Skeletal muscle cell (primary cell): ENCODE measurements at regions not wholly inside any gene's neighbourhood (a gene's known extent, or its start where the extent isn't known, plus 50 kb on each side); places are given as distances from the start of the nearest gene placed in this dataset.
A peak's percentile ranks its signal among the peaks of the same experiment; 100 is the strongest.
"Not testable (repeated sequence)": the region's sequence is repeated elsewhere in the genome, so short reads cannot be mapped to it uniquely, and the experiment has no call there.

Experiments
- DNase-seq: peaks from one replicate; pipeline ENCODE4 v3.0.0-alpha.2; 2010; ENCODE audit warnings: low read depth
- H3K4me3 ChIP-seq: 2 replicates; pipeline ENCODE4 v1.5.1; 2011; ENCODE audit warnings: low read depth, mild to moderate bottlenecking, control low read depth, low read length, moderate library complexity

DNA sequence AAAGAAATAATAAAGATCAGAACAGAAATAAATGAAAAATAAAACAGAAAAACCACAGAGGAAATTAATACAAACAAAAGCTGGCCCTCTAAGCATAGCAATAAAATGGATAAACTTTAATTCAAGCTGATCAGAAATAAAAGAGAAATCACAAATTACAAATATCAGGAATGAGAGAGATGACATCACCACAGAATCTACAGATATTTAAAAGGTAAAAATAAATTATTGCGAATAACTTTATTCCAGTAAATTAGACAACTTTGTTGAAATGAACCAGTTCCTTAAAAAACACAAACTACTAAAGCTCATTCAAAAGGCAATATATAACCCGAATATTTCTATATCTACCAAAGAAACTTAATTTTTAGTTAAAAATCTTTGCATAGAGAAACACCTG lies 131.7 kb downstream of the PPP1R3A start:
- DNase-seq = no peak
- no peak overlapping the region for H3K4me3 ChIP-seq

DNA sequence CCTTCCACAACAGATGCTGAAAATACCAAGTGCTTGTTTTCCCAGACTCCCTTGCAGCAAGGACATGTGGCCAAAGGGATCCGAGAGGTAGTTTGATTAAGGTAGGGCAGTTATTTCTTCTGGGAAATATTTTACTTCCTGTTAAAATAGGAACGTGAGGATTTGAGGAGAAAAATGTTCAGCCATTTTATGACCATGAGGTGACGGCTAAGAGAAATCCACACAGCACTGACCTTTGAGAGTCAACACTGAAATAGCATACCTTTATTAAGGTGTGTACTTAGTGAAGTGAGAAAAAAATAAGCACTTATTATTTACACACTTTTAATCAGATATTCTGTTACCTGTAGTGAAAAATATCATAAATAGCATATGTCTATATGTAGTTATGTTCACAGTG lies 133.9 kb downstream of the PPP1R3A start:
- H3K4me3 ChIP-seq = no peak overlapping the region
- DNase-seq = no peak

DNA sequence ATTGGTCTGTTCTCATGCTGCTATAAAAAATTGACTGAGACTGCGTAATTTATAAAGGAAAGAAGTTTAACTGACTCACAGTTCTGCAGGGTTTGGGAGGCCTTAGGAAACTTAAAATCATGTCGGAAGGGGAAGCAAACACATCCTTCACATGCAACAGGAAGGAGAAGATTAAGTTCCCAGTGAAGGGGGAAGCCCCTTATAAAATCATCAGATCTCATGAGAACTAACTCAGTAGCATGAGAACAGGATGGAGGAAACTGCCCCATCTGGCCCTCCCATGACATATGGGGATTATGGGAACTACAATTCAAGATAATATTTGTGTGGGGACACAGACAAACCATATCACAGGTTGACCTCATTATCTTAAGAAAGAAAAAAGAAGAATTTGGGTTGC lies 134.5 kb downstream of the PPP1R3A start:
- no peak overlapping the region for H3K4me3 ChIP-seq
- DNase-seq = no peak

- no peak for DNase-seq
- no peak overlapping the region for H3K4me3 ChIP-seq
Observed at GRCh38 chr7:113783403-113783802, 135.4 kb downstream of the PPP1R3A start.

DNA sequence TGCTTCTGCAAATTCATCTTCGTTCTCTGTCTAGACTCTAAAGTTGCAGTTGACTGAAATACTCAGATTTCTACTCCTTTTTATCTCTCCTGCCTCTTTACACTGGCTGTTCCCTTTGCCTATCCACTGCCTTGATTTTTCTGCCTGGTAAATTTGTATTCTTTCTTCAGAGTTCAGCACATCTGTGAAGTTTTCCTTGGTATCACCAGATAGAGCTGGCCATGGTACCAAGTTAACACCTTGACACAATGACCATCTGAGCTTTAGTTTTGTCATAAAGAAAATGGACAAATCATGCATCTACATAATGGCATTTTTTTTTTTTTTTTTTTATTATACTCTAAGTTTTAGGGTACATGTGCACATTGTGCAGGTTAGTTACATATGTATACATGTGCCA lies 143.0 kb downstream of the PPP1R3A start:
- DNase-seq = no peak
- no peak overlapping the region for H3K4me3 ChIP-seq

GRCh38 chr7:113775401-113775800 lies 143.4 kb downstream of the PPP1R3A start:
- DNase-seq = no peak
- H3K4me3 ChIP-seq = no peak overlapping the region

DNA sequence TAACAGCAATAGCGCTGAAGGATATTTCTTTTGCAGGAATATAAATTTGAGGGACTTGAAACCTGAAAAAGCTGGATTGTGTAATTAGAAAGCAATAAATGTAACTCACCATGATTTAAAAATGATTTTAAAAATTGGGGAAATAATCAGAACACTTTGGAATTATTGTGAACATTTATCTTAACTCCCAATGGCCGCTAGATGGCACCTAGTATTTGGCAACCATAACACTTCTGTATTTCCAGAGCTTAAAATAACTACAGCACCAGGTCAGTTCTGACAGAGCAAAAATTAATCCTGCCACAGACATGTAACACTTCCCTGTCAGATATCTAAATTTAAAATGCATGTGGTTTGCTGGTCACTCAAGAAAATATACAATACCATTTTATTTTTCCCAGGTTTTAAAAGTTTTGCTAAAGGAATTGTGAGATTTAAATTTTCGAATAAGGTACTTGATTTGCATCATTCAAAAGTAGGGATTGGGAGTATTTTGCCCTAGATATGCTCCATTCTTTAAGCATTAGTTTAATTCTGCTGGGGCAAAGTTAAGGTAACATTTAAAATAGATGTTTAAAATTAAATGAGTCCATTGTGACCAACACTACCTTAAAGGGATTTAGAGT lies 144.5 kb downstream of the PPP1R3A start:
- no peak overlapping the region for H3K4me3 ChIP-seq
- no peak for DNase-seq

GRCh38 chr7:113770146-113770738 lies 148.6 kb downstream of the PPP1R3A start:
- H3K4me3 ChIP-seq = no peak overlapping the region
- no peak for DNase-seq

- H3K4me3 ChIP-seq = no peak overlapping the region
- DNase-seq = no peak
Observed at GRCh38 chr7:113768387-113768786, 150.4 kb downstream of the PPP1R3A start.

- no peak overlapping the region for H3K4me3 ChIP-seq
- DNase-seq = no peak
Observed at GRCh38 chr7:113764401-113765035, 154.3 kb downstream of the PPP1R3A start.

GRCh38 chr7:113763226-113763625 lies 155.6 kb downstream of the PPP1R3A start:
- DNase-seq = no peak
- no peak overlapping the region for H3K4me3 ChIP-seq

- no peak for DNase-seq
- no peak overlapping the region for H3K4me3 ChIP-seq
Observed at GRCh38 chr7:113756250-113756649, 162.6 kb downstream of the PPP1R3A start.

DNA sequence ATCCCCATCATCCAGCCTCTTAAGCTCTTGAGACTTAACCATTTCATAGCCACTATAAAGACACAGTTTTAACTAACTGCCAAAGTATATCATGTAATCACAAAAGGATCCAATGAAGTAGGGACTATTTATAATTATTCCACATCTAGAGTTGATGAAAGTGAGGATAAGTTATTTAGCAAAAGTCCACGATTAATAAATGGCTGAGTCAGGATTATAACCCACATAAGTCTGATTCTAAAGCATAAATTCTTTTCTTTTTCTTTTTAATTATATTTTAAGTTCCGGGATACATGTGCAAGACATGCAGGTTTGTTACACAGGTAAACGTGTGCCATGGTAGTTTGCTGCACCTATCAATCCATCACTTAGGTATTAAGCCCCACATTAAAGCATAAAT lies 166.1 kb downstream of the PPP1R3A start:
- no peak for DNase-seq
- no peak overlapping the region for H3K4me3 ChIP-seq

DNA sequence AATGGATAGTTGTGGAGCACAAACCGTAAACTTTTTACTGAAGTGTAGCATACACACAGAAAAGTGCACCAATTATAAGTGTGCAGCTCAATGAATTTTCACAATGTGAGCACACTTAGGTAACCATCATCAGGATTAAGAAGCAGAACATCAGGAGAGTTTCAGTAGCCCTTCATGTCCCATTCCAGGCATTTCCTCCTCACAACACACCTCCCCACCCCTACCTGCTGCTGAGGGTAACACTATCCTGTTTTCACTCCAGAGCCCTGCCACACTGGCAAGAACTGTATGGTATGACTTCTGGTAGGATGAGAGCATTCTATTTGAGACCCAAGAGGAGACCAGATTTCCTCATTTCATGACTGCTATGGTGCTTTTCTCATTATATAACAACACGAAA lies 166.5 kb downstream of the PPP1R3A start:
- DNase-seq = no peak
- H3K4me3 ChIP-seq = no peak overlapping the region

DNA sequence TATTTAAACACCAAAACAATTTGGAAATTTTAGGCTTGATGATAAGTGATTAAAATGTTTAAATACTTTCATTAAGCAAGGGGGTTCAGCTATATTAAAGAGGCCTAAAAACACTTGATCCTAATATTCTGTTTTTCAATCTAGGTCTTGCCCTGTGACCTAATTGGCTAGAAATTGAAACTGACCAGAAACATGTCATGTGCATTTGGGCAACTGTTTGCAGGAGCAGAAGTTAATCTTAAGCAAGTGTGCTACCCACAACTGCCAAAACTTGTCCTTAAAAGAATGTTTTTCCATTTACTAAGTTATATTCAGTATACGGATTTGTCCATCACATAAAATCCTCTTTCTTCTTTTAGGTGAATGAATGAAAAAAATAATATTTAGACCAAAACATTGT lies 167.3 kb downstream of the PPP1R3A start:
- H3K4me3 ChIP-seq = no peak overlapping the region
- no peak for DNase-seq

- not testable (repeated sequence) for DNase-seq, H3K4me3 ChIP-seq
Observed at GRCh38 chr7:113748385-113748784, 170.4 kb downstream of the PPP1R3A start.

DNA sequence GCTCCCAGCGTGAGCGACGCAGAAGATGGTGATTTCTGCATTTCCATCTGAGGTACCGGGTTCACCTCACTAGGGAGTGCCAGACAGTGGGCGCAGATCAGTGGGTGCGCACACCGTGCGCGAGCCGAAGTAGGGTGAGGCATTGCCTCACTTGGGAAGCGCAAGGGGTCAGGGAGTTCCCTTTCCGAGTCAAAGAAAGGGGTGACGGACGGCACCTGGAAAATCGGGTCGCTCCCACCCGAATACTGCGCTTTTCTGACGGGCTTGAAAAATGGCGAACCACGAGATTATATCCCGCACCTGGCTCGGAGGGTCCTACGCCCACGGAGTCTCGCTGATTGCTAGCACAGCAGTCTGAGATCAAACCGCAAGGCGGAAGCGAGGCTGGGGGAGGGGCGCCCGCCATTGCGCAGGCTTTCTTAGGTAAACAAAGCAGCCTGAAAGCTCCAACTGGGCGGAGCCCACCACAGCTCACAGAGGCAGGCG lies 175.8 kb downstream of the PPP1R3A start:
- not testable (repeated sequence) for H3K4me3 ChIP-seq, DNase-seq

DNA sequence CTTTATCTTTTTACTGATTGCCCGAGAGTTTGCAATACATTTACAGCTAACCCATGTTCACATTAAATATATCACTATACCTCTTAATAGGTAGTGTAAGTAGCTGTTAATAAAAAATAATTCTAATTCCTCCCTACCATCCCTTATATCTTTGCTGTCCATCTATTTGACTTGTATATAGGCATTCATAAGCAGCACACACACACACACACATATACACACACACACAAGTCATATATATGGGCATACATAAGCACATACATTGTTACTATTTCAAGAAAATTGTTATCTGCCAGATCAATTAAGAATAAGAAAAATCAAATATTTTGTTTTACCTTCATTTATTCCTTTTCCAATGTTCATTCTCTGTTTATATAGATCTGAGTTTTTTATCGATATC lies 176.4 kb downstream of the PPP1R3A start:
- no peak overlapping the region for H3K4me3 ChIP-seq
- no peak for DNase-seq

- DNase-seq = no peak
- H3K4me3 ChIP-seq = no peak overlapping the region
Observed at GRCh38 chr7:113731571-113731970, 187.2 kb downstream of the PPP1R3A start.

- DNase-seq = peak; percentile 45
- H3K4me3 ChIP-seq = no peak overlapping the region
Observed at GRCh38 chr7:113730309-113730955, 188.4 kb downstream of the PPP1R3A start.
